H9 (cell line): ENCODE measurements at regions not wholly inside any gene's neighbourhood (a gene's known extent, or its start where the extent isn't known, plus 50 kb on each side); places are given as distances from the start of the nearest gene placed in this dataset.

Experiments used
- DNase-seq: peaks from one replicate; pipeline ENCODE4 v3.0.0-alpha.2; 2017
- H2AFZ ChIP-seq: one replicate; pipeline ENCODE4 v1.6.1; 2013; ENCODE audit warnings: mild to moderate bottlenecking, low read length, control low read depth, moderate library complexity
- H2AK5ac ChIP-seq: 2 replicates; pipeline ENCODE4 v1.6.1; 2013; ENCODE audit warnings: low read length, control low read depth, mixed read lengths; ENCODE audit not compliant: insufficient read length
- H2BK120ac ChIP-seq: one replicate; pipeline ENCODE4 v1.6.1; 2013; ENCODE audit warnings: low read depth, mild to moderate bottlenecking, low read length, control low read depth, inconsistent platforms; ENCODE audit not compliant: poor library complexity, severe bottlenecking
- H2BK12ac ChIP-seq: 2 replicates; pipeline ENCODE4 v1.6.1; 2013; ENCODE audit warnings: low read length, control low read depth, mixed read lengths, low read depth; ENCODE audit not compliant: insufficient read length
- H2BK15ac ChIP-seq: 2 replicates; pipeline ENCODE4 v1.6.1; 2013; ENCODE audit warnings: low read depth, low read length, control low read depth
- H2BK20ac ChIP-seq: one replicate; pipeline ENCODE4 v1.6.1; 2013; ENCODE audit warnings: low read depth, mild to moderate bottlenecking, low read length, control low read depth, inconsistent platforms; ENCODE audit not compliant: poor library complexity, severe bottlenecking
- H2BK5ac ChIP-seq: 2 replicates; pipeline ENCODE4 v1.6.1; 2013; ENCODE audit warnings: low read length, control low read depth, mixed read lengths; ENCODE audit not compliant: insufficient read length
- H3K14ac ChIP-seq: 2 replicates; pipeline ENCODE4 v1.6.1; 2013; ENCODE audit warnings: low read length, control low read depth; ENCODE audit not compliant: insufficient read depth
- H3K18ac ChIP-seq: 2 replicates; pipeline ENCODE4 v1.6.1; 2013; ENCODE audit warnings: low read depth, mild to moderate bottlenecking, mixed read lengths, low read length, control low read depth; ENCODE audit not compliant: insufficient read length
- H3K23ac ChIP-seq: 2 replicates; pipeline ENCODE4 v1.6.1; 2013; ENCODE audit warnings: low read length, control low read depth, mixed read lengths, low read depth; ENCODE audit not compliant: insufficient read length
- H3K23me2 ChIP-seq: 2 replicates; pipeline ENCODE4 v1.6.1; 2013; ENCODE audit warnings: low read depth, mild to moderate bottlenecking, mixed read lengths, low read length, control low read depth; ENCODE audit not compliant: insufficient read length, poor library complexity, severe bottlenecking
- H3K27ac ChIP-seq: 2 replicates; pipeline ENCODE4 v1.5.1; 2013; ENCODE audit warnings: low read length, control low read depth, mixed read lengths, low read depth; ENCODE audit not compliant: insufficient read length
- H3K27me3 ChIP-seq: 2 replicates; pipeline ENCODE4 v1.6.1; 2013; ENCODE audit warnings: low read length, control low read depth, inconsistent platforms; ENCODE audit not compliant: insufficient read depth
- H3K4ac ChIP-seq: 2 replicates; pipeline ENCODE4 v1.6.1; 2013; ENCODE audit warnings: low read depth, mild to moderate bottlenecking, control low read depth, inconsistent platforms, low read length, moderate library complexity
- H3K4me1 ChIP-seq: 2 replicates; pipeline ENCODE4 v1.6.1; 2013; ENCODE audit warnings: low read length, control low read depth, inconsistent platforms; ENCODE audit not compliant: insufficient read depth
- H3K4me2 ChIP-seq: 2 replicates; pipeline ENCODE4 v1.6.1; 2013; ENCODE audit warnings: low read length, control low read depth, mixed read lengths; ENCODE audit not compliant: insufficient read length, insufficient read depth
- H3K56ac ChIP-seq: 2 replicates; pipeline ENCODE4 v1.6.1; 2013; ENCODE audit warnings: low read depth, mild to moderate bottlenecking, mixed read lengths, low read length, control low read depth; ENCODE audit not compliant: insufficient read length
- H3K79me1 ChIP-seq: 2 replicates; pipeline ENCODE4 v1.6.1; 2013; ENCODE audit warnings: low read depth, mild to moderate bottlenecking, moderate library complexity, low read length, control low read depth, inconsistent platforms; ENCODE audit not compliant: insufficient read depth, poor library complexity, severe bottlenecking
- H3K79me2 ChIP-seq: 2 replicates; pipeline ENCODE4 v1.6.1; 2013; ENCODE audit warnings: low read length, control low read depth, inconsistent platforms; ENCODE audit not compliant: insufficient read depth
- H3K9ac ChIP-seq: 2 replicates; pipeline ENCODE4 v1.6.1; 2013; ENCODE audit warnings: low read length, control low read depth, mixed read lengths; ENCODE audit not compliant: insufficient read length; ENCODE audit errors: extremely low read depth
- H3K9me3 ChIP-seq: one replicate; pipeline ENCODE4 v1.6.1; 2013; ENCODE audit warnings: low read depth, low read length, inconsistent platforms; ENCODE audit not compliant: control insufficient read depth
- H3T11ph ChIP-seq: one replicate; pipeline ENCODE4 v1.6.1; 2013; ENCODE audit warnings: mild to moderate bottlenecking, low read length, control low read depth, inconsistent platforms
- H4K20me1 ChIP-seq: one replicate; pipeline ENCODE4 v1.6.1; 2013; ENCODE audit not compliant: control insufficient read depth, insufficient read length, insufficient read depth
- H4K5ac ChIP-seq: 2 replicates; pipeline ENCODE4 v1.6.1; 2013; ENCODE audit warnings: low read depth, mild to moderate bottlenecking, mixed read lengths, low read length, control low read depth; ENCODE audit not compliant: insufficient read length
- H4K8ac ChIP-seq: replicated peaks from 2 replicates; pipeline ENCODE4 v1.6.1; 2013; ENCODE audit warnings: low read length, control low read depth, mixed read lengths, low read depth; ENCODE audit not compliant: insufficient read length
- H4K91ac ChIP-seq: 2 replicates; pipeline ENCODE4 v1.6.1; 2013; ENCODE audit warnings: low read depth, mild to moderate bottlenecking, moderate library complexity, mixed read lengths, low read length, control low read depth; ENCODE audit not compliant: insufficient read length
- H3K27ac Mint-ChIP-seq, 3 experiments: 2 replicates in 2 of 3; 3 replicates in 1 of 3; pipeline ENCODE4 v1.8.0; 2020 to 2021; ENCODE audit warnings: mixed read lengths in 3 of 3, mild to moderate bottlenecking in 1 of 3, moderate library complexity in 1 of 3
- H3K27me3 Mint-ChIP-seq: 2 replicates; pipeline ENCODE4 v1.8.0; 2021; ENCODE audit warnings: low read depth, mild to moderate bottlenecking, moderate library complexity, mixed read lengths
- H3K36me3 Mint-ChIP-seq, 3 experiments: 2 replicates in 2 of 3; 3 replicates in 1 of 3; pipeline ENCODE4 v1.8.0; 2020 to 2021; ENCODE audit warnings: low read depth in 3 of 3, mixed read lengths in 3 of 3; ENCODE audit not compliant: insufficient read depth in 1 of 3
- H3K4me1 Mint-ChIP-seq, 2 experiments: 2 replicates each; pipeline ENCODE4 v1.8.0; 2020; ENCODE audit warnings: mixed read lengths in 2 of 2
- H3K4me3 Mint-ChIP-seq, 2 experiments: 2 replicates in 1 of 2; 3 replicates in 1 of 2; pipeline ENCODE4 v1.8.0; 2020 to 2021; ENCODE audit warnings: mild to moderate bottlenecking in 2 of 2, mixed read lengths in 2 of 2, moderate library complexity in 1 of 2
- H3K9me3 Mint-ChIP-seq, 2 experiments: 2 replicates in 1 of 2; 3 replicates in 1 of 2; pipeline ENCODE4 v1.8.0; 2020; ENCODE audit warnings: mild to moderate bottlenecking in 2 of 2, mixed read lengths in 2 of 2, moderate library complexity in 1 of 2
- CTCF ChIP-seq: fragments of 200-600 bp; sonication (generic); conservative IDR thresholded peaks from 3 replicates; pipeline ENCODE4 v1.8.0; 2021; ENCODE audit warnings: antibody characterized with exemption, mild to moderate bottlenecking

- Histone ChIP-seq H3K27me3 (no peaks in the 10 kb centered on the region), H2AK5ac (no peak overlapping the region), H3K79me1 (no peaks in the 10 kb centered on the region), H3K27ac (no peak overlapping the region), H3K9me3 (no peaks in the 10 kb centered on the region), H3K4me2 (no peak overlapping the region), H3K79me2 (no peaks in the 10 kb centered on the region), H3K9ac (no peak overlapping the region), H3K56ac (no peak overlapping the region), H4K5ac (no peak overlapping the region), H3K4ac (no peak overlapping the region), H2AFZ (no peak overlapping the region), H2BK5ac (no peak overlapping the region), H2BK12ac (no peak overlapping the region), H3T11ph (no peak overlapping the region), H4K91ac (no peak overlapping the region), H3K23me2 (no peaks in the 10 kb centered on the region), H4K8ac (no peak overlapping the region), H3K23ac (no peak overlapping the region), H4K20me1 (no peaks in the 10 kb centered on the region), H3K4me1 (no peaks in the 10 kb centered on the region), H2BK120ac (no peak overlapping the region), H3K18ac (no peak overlapping the region), H3K14ac (no peak overlapping the region), H2BK20ac (no peak overlapping the region), H2BK15ac (no peak overlapping the region)
- no peak for TF ChIP-seq CTCF
- no peaks in the 10 kb centered on the region for H3K4me1 Mint-ChIP-seq
- no peak for DNase-seq
- no peak overlapping the region for H3K27ac Mint-ChIP-seq
- no peaks in the 10 kb centered on the region; a peak in 2 of 5 replicates for H3K9me3 Mint-ChIP-seq
- no peaks in the 10 kb centered on the region for H3K36me3 Mint-ChIP-seq
- H3K27me3 Mint-ChIP-seq: no peaks in the 10 kb centered on the region
- no peak overlapping the region for H3K4me3 Mint-ChIP-seq
Measured at GRCh38 chr3:118213892-118214291, 820.8 kb downstream of the IGSF11 start.
